ENCODE measurements at regions not wholly inside any gene's neighbourhood (a gene's known extent, or its start where the extent isn't known, plus 50 kb on each side); places are given as distances from the start of the nearest gene placed in this dataset.

GRCh38 chr6:27747637-27748036 lies 164.6 kb downstream of the OR2B2 start:
- TF ChIP-seq CTCF (IDR thresholded peaks at IDR 0.05) (no peak), POLR2A (IDR thresholded peaks at IDR 0.05) (no peak)

Measured in esophagus squamous epithelium (tissue), 4 donors.